NCI-H2081 treated with DMSO at 0.1 percent for 48 hours (cell line): ENCODE measurements at regions not wholly inside any gene's neighbourhood (a gene's known extent, or its start where the extent isn't known, plus 50 kb on each side); places are given as distances from the start of the nearest gene placed in this dataset.

ENCODE experiments used
- DNase-seq: peaks from one replicate; lab custom pipeline; 2025; lab: John Stamatoyannopoulos, UW

DNA sequence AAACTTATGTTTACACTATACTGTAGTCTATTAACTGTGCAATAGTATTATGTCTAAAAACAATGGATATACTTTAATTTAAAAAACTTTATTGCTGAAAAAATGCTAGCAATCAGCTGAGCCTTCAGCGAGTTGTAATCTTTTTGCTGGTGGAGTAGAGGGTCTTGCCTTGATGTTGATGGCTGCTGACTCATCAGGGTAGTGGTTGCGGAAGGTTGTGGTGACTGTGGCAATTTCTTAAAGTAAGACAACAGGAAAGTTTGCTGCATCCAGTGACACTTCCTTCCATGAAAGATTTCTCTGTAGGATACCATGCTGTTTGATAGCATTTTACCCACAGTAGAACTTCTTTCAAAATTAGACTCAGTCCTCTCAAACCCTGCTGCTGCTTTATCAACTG is 234.7 kb upstream of the CSF3R start:
- no peak for DNase-seq

DNA sequence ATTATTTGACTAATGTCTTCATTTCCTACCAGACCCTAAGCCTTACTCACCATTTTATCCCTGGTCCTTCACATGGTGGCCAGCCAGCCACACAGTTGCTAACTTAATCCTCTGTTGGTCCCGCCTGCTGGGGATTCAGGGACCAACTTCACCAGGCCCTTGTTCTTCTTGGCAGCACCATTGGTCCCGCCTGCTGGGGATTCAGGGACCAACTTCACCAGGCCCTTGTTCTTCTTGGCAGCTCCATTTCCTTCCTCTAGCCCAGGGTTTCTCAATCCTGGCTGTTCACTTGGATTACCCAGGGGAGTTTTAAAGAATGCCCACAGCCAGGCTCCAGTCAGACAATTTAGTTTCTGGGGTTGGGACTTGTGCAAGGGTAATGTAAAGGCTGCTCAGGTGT is 233.1 kb upstream of the CSF3R start:
- DNase-seq: no peak

- no peak for DNase-seq
Measured at GRCh38 chr1:36714301-36714700, 231.6 kb upstream of the CSF3R start.

DNA sequence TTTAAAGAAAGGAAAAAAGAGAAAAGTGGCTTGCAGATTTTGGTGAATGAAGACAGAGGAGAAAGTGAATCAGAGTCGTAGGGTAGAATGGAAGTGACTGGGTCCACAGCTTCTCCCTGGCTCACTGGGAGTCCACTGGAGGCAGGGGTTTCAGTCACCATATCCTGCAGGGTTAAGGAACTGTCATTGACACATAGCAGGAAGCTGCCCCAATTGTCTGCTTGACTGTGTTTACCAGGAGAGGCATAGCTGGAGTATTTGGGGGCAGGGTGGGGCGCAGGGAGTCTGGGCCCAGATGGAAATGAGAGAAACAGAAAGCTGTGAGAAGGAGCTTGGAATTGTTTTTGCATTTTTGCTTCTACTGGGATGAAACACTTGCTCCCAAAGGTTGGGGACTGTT is 228.8 kb upstream of the CSF3R start:
- DNase-seq: no peak

GRCh38 chr1:36710951-36711350 is 228.2 kb upstream of the CSF3R start:
- no peak for DNase-seq

GRCh38 chr1:36709869-36710481 is 227.3 kb upstream of the CSF3R start:
- DNase-seq: no peak

- no peak for DNase-seq
Measured at GRCh38 chr1:36708587-36708986, 225.9 kb upstream of the CSF3R start.

GRCh38 chr1:36707221-36707620 is 224.5 kb upstream of the CSF3R start:
- DNase-seq: no peak

DNA sequence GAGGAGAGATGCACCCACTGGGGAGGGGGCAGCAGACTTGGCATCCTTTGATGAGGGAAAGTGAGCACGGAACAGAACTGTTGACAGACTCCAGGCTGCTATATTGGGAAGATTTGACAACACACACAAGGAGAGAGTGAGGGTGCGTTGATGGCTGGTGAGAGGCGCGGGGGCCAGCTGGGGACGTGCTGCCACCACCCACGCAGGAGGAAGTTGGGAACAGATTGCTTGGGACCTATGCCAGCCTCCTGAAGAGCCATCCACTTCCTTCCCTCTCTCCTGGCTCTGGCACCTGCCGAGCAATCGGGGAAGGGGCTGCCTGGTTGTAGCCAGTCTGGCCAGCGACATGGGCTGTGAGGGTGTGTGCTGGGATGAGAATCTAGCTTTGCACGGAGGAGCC is 223.7 kb upstream of the CSF3R start:
- DNase-seq: no peak

- DNase-seq: no peak
Measured at GRCh38 chr1:36705629-36706028, 222.9 kb upstream of the CSF3R start.

- DNase-seq: peak; percentile 64
Measured at GRCh38 chr1:36703526-36704208, 221.0 kb upstream of the CSF3R start.

- no peak for DNase-seq
Measured at GRCh38 chr1:36702963-36703362, 220.2 kb upstream of the CSF3R start.

DNA sequence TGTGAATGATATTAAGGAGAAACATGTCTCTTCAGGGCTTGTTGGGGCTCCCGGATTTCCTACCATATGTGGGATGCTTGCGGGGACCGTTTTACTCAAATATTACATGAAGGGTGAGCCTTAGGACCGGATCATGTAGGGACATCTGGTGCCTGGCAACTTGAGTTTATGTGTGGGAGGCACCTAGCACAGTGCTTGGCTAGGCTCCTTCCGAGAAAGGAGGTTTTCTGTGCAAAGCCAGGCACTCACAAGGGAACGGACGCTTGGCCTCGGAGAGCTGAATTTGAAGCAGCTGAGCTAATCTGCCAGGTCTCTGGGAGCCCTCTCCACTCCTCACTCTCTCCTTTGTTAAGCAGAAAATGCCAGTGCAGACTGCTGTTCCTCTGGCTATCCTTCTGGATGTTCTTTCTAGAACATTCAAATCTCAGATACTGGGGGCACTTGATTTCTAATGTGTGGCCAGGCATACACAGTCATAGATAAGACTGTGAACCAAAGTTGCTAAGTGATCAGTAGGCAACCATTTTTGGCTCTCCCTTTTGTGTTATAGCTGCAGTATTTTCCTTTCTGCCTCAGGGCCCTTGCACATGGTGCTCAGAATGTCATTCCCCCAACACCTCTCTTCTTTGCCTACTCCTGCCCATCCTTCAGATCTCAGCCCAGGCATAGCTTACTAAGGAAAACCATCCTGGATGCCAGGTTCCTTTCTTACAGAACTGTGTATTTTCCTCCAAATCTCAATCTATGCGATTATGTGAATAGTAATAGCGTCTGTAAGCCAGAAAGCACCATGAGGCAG is 216.6 kb upstream of the CSF3R start:
- no peak for DNase-seq

GRCh38 chr1:36697836-36698605 is 215.3 kb upstream of the CSF3R start:
- DNase-seq: no peak

DNA sequence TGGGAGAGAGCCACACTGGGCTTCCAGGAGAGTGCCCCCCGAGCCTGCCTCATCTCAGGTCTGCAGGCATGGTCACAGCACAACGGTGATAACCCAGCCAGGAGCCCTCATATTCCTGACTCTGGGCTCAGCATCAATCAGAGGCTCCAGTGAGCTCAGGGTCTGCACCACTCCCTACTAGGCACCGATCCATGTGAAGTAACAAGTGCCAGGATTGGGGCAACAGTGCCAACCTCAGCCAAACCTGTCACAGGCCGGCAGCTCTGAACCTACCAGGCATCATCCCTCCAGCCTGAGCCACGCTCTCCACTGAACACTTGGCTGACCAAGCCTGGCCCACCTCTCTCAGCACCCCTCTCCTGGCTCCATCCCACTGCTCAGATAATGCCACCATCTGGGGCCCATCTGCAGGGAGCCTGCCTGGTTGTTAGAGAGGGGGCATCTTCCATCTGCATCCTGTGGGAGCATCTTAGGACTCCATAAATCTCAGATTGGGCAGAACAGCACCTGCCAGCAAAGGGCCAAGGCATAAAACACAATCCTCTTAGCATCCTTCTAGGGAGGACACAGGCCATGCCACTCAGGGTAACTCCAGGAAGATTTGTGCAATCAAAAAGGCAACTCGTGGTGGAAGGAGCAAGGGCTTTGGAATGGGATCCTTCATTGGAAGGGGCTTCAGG is 213.7 kb upstream of the CSF3R start:
- DNase-seq: no peak

- DNase-seq: no peak
Measured at GRCh38 chr1:36693603-36694002, 210.9 kb upstream of the CSF3R start.

DNA sequence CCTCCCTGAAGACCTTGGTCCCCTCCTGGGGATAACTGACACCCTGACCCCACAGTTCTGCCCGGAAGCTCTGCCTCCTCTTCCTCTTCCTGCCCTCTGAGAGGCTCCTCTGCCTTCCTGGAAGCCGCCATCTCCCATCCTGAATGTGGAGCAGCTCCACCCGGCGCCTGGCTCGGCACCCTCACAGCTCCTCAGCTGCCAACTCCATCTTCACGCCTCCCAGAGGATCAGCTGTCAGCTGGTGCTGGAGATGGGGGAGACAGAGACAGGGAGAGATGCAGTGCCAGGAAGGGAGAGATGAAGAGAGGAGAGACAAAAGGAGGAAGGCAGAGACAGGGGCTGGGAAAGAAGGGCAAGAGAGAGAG is 210.4 kb upstream of the CSF3R start:
- DNase-seq: no peak

GRCh38 chr1:36692465-36693160 is 209.9 kb upstream of the CSF3R start:
- no peak for DNase-seq

- no peak for DNase-seq
Measured at GRCh38 chr1:36691374-36691773, 208.7 kb upstream of the CSF3R start.

GRCh38 chr1:36689992-36690391 is 207.3 kb upstream of the CSF3R start:
- no peak for DNase-seq

DNA sequence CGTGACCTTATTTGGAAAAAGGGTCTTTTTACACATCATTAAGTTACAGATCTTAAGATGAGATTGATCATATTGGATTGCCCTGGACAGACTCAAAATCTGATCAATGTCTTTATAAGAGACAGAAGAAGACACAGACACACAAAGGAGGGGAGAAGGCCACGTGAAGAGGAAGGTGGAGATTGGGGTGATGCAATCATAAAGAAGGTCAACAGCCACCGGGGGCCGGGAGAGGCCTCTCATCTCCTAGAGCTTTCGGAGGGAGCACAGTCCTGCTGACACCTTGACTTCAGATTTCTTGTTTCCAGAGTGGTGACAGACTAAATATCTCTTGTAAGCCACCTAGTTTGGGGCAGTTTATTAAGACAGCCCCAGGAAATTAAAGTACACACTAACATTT is 204.6 kb upstream of the CSF3R start:
- no peak for DNase-seq
